Erythroblast (primary cell): ENCODE measurements at regions not wholly inside any gene's neighbourhood (a gene's known extent, or its start where the extent isn't known, plus 50 kb on each side); places are given as distances from the start of the nearest gene placed in this dataset.
"Not testable (repeated sequence)": the region's sequence is repeated elsewhere in the genome, so short reads cannot be mapped to it uniquely, and the experiment has no call there.

Experiments
- DNase-seq, 2 experiments: peaks; one replicate each; lab custom pipeline; 2025; lab: John Stamatoyannopoulos, UW
- GATA1 ChIP-seq: IDR thresholded peaks from 2 replicates; pipeline ENCODE4 v1.6.1; 2011; ENCODE audit warnings: low read depth, mild to moderate bottlenecking, control low read depth, low read length, moderate library complexity
- POLR2A ChIP-seq: IDR thresholded peaks from 2 replicates; pipeline ENCODE4 v1.6.1; 2011; ENCODE audit warnings: mild to moderate bottlenecking, low read length

DNA sequence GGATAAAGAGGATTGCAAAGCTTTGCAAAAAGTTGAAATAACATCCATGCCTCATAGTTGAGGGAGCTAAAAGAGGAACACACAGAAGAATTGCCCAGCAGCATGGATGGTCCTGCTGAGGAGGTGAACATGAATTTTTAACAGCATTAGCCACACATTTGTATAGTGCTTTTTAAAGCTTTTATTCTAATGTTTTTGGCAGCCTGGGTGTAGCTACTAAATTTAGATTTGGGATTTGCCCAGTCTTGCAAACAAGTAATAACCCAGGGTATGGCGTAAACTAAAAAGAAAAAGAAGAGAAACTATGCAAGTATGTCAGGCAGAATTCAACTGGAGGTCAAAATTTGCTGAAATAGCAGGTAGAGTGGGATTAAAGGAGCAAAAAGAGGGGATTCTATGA lies 75.1 kb upstream of the PTPRK start:
- DNase-seq, result no peak
- TF ChIP-seq GATA1, result no peak

DNA sequence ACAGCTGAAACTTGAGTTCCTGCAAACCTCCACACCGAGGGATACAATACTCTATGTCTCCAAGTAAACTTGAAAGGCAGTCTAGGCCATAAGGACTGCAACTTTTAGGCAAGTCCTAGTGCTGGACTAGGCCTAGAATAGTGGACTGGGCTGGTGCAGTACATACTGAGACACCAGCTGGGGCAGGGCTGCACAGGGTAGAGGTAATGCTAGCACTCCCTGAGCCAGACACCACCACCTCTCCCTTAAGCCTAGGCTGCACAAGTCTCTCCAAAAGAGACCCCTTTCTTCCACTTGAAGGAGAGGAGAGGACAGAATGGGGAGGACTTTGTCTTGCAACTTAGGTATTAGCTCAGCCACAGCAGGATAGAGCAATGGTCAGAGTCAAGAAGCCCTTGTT lies 65.7 kb upstream of the PTPRK start:
- no peak for DNase-seq
- no peak for TF ChIP-seq POLR2A
- no peak for TF ChIP-seq GATA1

- no peak for DNase-seq
- no peak for TF ChIP-seq POLR2A
- no peak for TF ChIP-seq GATA1
Measured at GRCh38 chr6:128580224-128581110, 60.1 kb upstream of the PTPRK start.

GRCh38 chr6:128575254-128575653 lies 54.9 kb upstream of the PTPRK start:
- DNase-seq, result not testable (repeated sequence)

- no peak for TF ChIP-seq POLR2A
- TF ChIP-seq GATA1, result no peak
- DNase-seq, result no peak
Measured at GRCh38 chr6:128574402-128574801, 54.0 kb upstream of the PTPRK start.

GRCh38 chr6:128573036-128573435 lies 52.6 kb upstream of the PTPRK start:
- DNase-seq, result no peak
- TF ChIP-seq GATA1 (no peak), POLR2A (no peak)

DNA sequence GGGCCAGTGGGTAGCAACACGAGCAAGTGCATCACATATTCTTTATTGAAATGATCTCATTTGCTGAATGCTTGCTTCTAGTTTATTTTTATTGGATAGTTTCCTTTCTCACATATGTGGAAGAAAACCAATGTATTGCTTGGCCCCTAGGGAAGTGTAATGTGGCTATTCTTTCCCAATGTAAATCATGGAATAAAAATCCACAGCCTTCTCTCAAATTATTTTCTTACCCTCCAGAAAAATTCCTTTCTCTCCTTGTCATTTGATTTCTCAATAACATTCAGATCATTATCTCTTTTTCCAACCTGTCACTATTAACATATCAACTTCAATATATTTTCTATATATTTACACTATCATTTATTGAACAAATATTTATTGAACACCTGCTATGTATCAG lies 51.9 kb upstream of the PTPRK start:
- DNase-seq, result no peak
- TF ChIP-seq GATA1 (no peak), POLR2A (no peak)

GRCh38 chr6:128570680-128571063 lies 50.3 kb upstream of the PTPRK start:
- no peak for DNase-seq
- TF ChIP-seq GATA1 (no peak), POLR2A (no peak)

DNA sequence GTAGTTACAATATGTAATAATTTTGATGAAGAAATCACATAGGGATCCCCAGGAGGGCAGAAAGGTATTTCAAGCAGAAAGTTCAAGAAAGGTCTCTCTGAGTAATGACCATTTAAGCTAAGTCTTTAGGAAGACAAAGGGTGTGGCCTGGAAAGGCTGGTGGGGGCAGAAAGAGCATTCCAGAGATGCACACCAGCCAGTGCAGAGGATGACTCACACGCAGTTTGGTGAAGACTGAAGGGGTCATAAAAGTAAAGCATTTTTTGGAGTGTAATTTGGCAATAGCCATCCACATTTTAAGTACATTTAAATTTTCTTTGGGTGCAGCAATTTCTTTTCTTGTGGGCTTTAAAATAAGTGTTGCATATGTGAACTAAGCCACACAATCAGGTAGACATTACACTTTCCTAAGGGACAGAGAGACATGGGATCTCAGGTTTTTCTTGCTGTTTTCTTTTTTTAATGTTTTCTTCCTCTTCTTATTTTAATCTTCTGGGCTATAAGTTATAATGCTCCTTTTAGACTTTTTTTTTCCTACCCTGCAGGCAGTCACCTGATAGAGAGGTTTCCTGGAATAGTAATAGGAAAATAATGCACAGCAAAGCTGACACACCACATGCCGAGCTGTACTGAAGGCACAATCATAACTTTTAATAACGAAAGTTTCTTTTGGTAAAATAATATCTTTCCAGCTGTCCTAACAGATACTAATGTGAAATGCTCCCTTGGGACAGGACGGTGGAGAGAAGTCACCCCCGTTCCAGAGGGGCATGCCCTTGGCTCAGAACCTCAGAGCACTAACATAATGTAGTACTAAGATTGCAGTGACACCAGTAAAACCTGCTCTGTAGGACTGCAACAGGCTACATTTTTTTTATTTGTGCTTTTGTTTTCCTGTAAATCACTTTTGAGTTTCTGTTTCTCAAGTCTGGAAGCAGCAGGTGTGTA lies 49.6 kb upstream of the PTPRK start:
- TF ChIP-seq GATA1 (no peak), POLR2A (no peak)
- DNase-seq, result no peak
